ENCODE measurements at regions not wholly inside any gene's neighbourhood (a gene's known extent, or its start where the extent isn't known, plus 50 kb on each side); places are given as distances from the start of the nearest gene placed in this dataset.

GRCh38 chr6:155964544-155964943, 508.9 kb upstream of the NOX3 start:
- H3K27ac ChIP-seq (ENCODE audit: low read depth in 2 of 2, low read length in 2 of 2), result no peak overlapping the region
- H3K9me3 ChIP-seq (ENCODE audit: control insufficient read depth in 2 of 2, low read length in 2 of 2), result no peaks in the 10 kb centered on the region
- no peaks in the 10 kb centered on the region for H3K36me3 ChIP-seq (ENCODE audit: control insufficient read depth in 2 of 2, insufficient read depth in 2 of 2, low read length in 2 of 2)
- H3K9ac ChIP-seq (ENCODE audit: low read depth in 1 of 2, low read length in 2 of 2), result no peak overlapping the region
- no peak overlapping the region for H3K4me3 ChIP-seq (ENCODE audit: low read length in 2 of 2)
- H3K4me1 ChIP-seq (ENCODE audit: control insufficient read depth in 2 of 2, insufficient read depth in 2 of 2, low read length in 2 of 2), result peaks cover 6 to 8% of the 10 kb centered on the region in 2 donors
- no peaks in the 10 kb centered on the region for H3K27me3 ChIP-seq (ENCODE audit: control insufficient read depth in 2 of 2, insufficient read depth in 2 of 2, low read length in 2 of 2)

DNA sequence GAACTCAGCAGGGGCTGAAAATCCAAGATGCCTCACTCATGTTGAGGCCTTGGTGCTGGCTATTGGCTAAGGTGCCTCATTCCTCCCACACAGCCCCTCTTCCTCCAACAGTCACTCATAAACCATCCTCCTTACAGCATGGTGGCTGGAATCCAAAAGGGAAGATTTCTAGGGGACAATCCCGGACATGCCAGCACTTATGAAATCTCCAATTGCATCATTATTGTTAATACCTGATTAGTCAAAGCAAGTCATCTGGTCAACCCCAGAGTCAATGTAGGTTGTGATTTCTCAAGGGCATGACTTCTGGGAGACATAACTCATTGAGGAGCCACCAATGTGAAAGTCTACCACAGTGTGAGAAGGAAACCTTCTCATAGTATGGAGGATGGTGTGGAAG, 506.6 kb upstream of the NOX3 start:
- Histone ChIP-seq H3K9me3 (ENCODE audit: control insufficient read depth in 2 of 2, low read length in 2 of 2) (no peaks in the 10 kb centered on the region), H3K9ac (ENCODE audit: low read depth in 1 of 2, low read length in 2 of 2) (no peak overlapping the region), H3K36me3 (ENCODE audit: control insufficient read depth in 2 of 2, insufficient read depth in 2 of 2, low read length in 2 of 2) (no peaks in the 10 kb centered on the region), H3K27ac (ENCODE audit: low read depth in 2 of 2, low read length in 2 of 2) (no peak overlapping the region), H3K27me3 (ENCODE audit: control insufficient read depth in 2 of 2, insufficient read depth in 2 of 2, low read length in 2 of 2) (no peaks in the 10 kb centered on the region), H3K4me3 (ENCODE audit: low read length in 2 of 2) (no peak overlapping the region), H3K4me1 (ENCODE audit: control insufficient read depth in 2 of 2, insufficient read depth in 2 of 2, low read length in 2 of 2) (peaks cover 6 to 14% of the 10 kb centered on the region in 2 donors)

- peak overlapping the region in 1 of 2 donors; percentile 29 for H3K4me3 ChIP-seq (ENCODE audit: low read length in 2 of 2)
- peaks cover 6 to 14% of the 10 kb centered on the region in 2 donors for H3K4me1 ChIP-seq (ENCODE audit: control insufficient read depth in 2 of 2, insufficient read depth in 2 of 2, low read length in 2 of 2)
- no peaks in the 10 kb centered on the region for H3K36me3 ChIP-seq (ENCODE audit: control insufficient read depth in 2 of 2, insufficient read depth in 2 of 2, low read length in 2 of 2)
- no peak overlapping the region for H3K9ac ChIP-seq (ENCODE audit: low read depth in 1 of 2, low read length in 2 of 2)
- H3K27ac ChIP-seq (ENCODE audit: low read depth in 2 of 2, low read length in 2 of 2), result no peak overlapping the region
- no peaks in the 10 kb centered on the region for H3K9me3 ChIP-seq (ENCODE audit: control insufficient read depth in 2 of 2, low read length in 2 of 2)
- no peaks in the 10 kb centered on the region for H3K27me3 ChIP-seq (ENCODE audit: control insufficient read depth in 2 of 2, insufficient read depth in 2 of 2, low read length in 2 of 2)
Observed at GRCh38 chr6:155959898-155960495, 504.4 kb upstream of the NOX3 start.

DNA sequence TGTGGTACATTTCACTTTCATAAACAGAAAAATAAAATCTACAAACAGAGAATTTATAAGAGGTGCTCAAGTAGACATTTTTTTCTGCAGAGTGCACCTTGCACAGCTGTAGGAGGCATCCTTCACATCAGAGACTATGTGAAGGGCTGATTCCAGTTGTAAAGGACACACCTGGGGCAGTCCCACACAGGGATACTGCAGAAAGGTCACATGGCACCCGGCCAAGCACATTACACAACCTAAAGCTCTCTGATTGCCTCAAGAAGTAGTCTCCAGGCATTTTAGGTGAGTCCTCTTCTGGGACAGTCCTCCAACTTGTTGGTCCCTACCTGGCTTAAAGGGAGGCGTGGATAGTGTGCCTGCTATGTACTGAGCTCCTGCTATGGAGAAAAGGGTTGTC, 502.9 kb upstream of the NOX3 start:
- H3K4me3 ChIP-seq (ENCODE audit: low read length in 2 of 2), result no peak overlapping the region
- H3K27ac ChIP-seq (ENCODE audit: low read depth in 2 of 2, low read length in 2 of 2), result no peak overlapping the region
- no peaks in the 10 kb centered on the region for H3K36me3 ChIP-seq (ENCODE audit: control insufficient read depth in 2 of 2, insufficient read depth in 2 of 2, low read length in 2 of 2)
- no peak overlapping the region for H3K9ac ChIP-seq (ENCODE audit: low read depth in 1 of 2, low read length in 2 of 2)
- no peaks in the 10 kb centered on the region for H3K9me3 ChIP-seq (ENCODE audit: control insufficient read depth in 2 of 2, low read length in 2 of 2)
- no peaks in the 10 kb centered on the region for H3K27me3 ChIP-seq (ENCODE audit: control insufficient read depth in 2 of 2, insufficient read depth in 2 of 2, low read length in 2 of 2)
- peaks cover 6 to 14% of the 10 kb centered on the region in 2 donors for H3K4me1 ChIP-seq (ENCODE audit: control insufficient read depth in 2 of 2, insufficient read depth in 2 of 2, low read length in 2 of 2)

DNA sequence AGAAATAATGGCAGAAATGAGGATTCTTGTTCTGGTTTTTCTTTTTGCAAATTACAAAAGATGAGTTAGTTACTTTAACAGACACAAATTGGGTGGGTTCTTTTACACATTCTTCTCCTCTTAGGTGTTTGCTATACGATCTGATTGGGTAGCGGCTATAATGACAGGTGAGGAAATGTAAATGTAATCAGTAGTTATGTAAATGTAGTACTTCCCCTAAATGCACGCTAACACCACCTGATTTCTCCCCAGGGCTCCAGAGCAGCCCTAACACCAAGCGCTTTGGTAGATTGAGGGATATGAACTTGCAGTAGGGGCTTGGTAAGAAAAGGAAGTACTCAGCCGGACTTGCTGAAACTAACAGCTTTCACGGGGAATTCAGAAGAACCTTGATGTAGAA, 499.4 kb upstream of the NOX3 start:
- H3K27ac ChIP-seq (ENCODE audit: low read depth in 2 of 2, low read length in 2 of 2), result no peak overlapping the region
- no peak overlapping the region for H3K9ac ChIP-seq (ENCODE audit: low read depth in 1 of 2, low read length in 2 of 2)
- H3K4me3 ChIP-seq (ENCODE audit: low read length in 2 of 2), result no peak overlapping the region
- no peaks in the 10 kb centered on the region for H3K9me3 ChIP-seq (ENCODE audit: control insufficient read depth in 2 of 2, low read length in 2 of 2)
- H3K27me3 ChIP-seq (ENCODE audit: control insufficient read depth in 2 of 2, insufficient read depth in 2 of 2, low read length in 2 of 2), result no peaks in the 10 kb centered on the region
- peaks cover 3 to 11% of the 10 kb centered on the region in 2 donors for H3K4me1 ChIP-seq (ENCODE audit: control insufficient read depth in 2 of 2, insufficient read depth in 2 of 2, low read length in 2 of 2)
- H3K36me3 ChIP-seq (ENCODE audit: control insufficient read depth in 2 of 2, insufficient read depth in 2 of 2, low read length in 2 of 2), result no peaks in the 10 kb centered on the region

DNA sequence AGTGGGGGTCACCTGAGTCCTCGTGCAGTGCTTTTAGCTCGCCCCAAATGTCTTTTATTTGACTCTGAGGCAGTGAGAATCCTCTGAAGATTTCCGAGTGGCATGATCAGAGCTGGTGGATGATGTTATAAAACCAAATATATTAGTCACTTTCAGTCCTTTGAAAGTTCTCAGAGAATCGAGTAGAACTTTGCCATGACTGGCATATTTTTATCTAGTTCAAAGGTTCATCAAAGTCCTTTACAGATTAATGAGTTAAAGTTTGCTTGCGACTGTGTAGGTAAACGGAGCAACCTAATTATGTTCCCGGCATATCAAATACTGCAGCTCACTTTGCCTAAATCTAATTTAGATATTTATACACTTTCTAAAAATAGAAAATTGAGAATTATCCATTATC, 498.5 kb upstream of the NOX3 start:
- no peaks in the 10 kb centered on the region for H3K9me3 ChIP-seq (ENCODE audit: control insufficient read depth in 2 of 2, low read length in 2 of 2)
- H3K27me3 ChIP-seq (ENCODE audit: control insufficient read depth in 2 of 2, insufficient read depth in 2 of 2, low read length in 2 of 2), result no peaks in the 10 kb centered on the region
- no peak overlapping the region for H3K9ac ChIP-seq (ENCODE audit: low read depth in 1 of 2, low read length in 2 of 2)
- H3K36me3 ChIP-seq (ENCODE audit: control insufficient read depth in 2 of 2, insufficient read depth in 2 of 2, low read length in 2 of 2), result no peaks in the 10 kb centered on the region
- no peak overlapping the region for H3K4me3 ChIP-seq (ENCODE audit: low read length in 2 of 2)
- H3K27ac ChIP-seq (ENCODE audit: low read depth in 2 of 2, low read length in 2 of 2), result no peak overlapping the region
- H3K4me1 ChIP-seq (ENCODE audit: control insufficient read depth in 2 of 2, insufficient read depth in 2 of 2, low read length in 2 of 2), result peaks cover 0 to 5% of the 10 kb centered on the region in 2 donors

DNA sequence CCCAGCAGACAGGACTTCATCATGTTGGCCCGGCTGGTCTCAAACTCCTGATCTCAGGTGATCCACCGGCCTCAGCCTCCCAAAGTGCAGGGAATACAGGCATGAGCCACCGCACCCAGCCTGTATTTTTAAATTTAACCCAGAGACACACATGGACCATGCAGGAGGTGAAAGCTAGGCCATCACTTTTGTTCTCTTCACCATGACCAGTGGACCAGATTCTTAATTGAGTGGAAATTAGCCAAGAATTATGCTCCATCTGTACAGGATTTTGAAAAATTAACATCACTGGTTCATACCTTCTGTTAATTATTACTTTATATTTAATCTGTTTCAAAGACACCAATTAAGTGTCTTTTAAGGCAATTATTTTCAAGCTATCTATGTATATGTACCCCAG, 493.6 kb upstream of the NOX3 start:
- Histone ChIP-seq H3K27ac (ENCODE audit: low read depth in 2 of 2, low read length in 2 of 2) (no peak overlapping the region), H3K27me3 (ENCODE audit: control insufficient read depth in 2 of 2, insufficient read depth in 2 of 2, low read length in 2 of 2) (no peaks in the 10 kb centered on the region)

DNA sequence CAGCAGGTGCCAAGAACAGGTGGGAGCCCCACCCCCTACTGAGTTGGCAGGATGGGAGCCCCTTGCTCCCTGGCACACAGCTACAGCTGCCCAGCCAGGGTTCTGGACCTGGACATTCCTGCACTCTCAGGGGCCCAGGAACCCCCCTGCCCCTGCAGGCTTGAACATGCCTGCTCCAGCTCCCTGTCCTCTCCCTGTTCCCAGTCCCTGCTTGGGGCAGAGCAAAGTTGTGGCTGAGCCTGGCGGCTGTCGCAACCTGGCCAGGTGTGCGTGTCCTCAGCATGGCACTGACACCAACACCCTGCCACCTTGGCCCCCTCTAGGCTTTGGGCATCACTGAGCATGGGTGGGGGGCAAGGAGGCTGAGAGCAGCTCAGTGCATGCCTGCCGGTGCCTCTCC, 491.2 kb upstream of the NOX3 start:
- peaks cover 0 to 6% of the 10 kb centered on the region in 2 donors for H3K9me3 ChIP-seq (ENCODE audit: control insufficient read depth in 2 of 2, low read length in 2 of 2)
- no peaks in the 10 kb centered on the region for H3K4me1 ChIP-seq (ENCODE audit: control insufficient read depth in 2 of 2, insufficient read depth in 2 of 2, low read length in 2 of 2)
- no peaks in the 10 kb centered on the region for H3K27me3 ChIP-seq (ENCODE audit: control insufficient read depth in 2 of 2, insufficient read depth in 2 of 2, low read length in 2 of 2)
- no peak overlapping the region for H3K9ac ChIP-seq (ENCODE audit: low read depth in 1 of 2, low read length in 2 of 2)
- no peak overlapping the region for H3K27ac ChIP-seq (ENCODE audit: low read depth in 2 of 2, low read length in 2 of 2)
- H3K4me3 ChIP-seq (ENCODE audit: low read length in 2 of 2), result no peak overlapping the region
- no peaks in the 10 kb centered on the region for H3K36me3 ChIP-seq (ENCODE audit: control insufficient read depth in 2 of 2, insufficient read depth in 2 of 2, low read length in 2 of 2)

More for the DNA sequence above, 493.6 kb upstream of the NOX3 start:
- Histone ChIP-seq H3K36me3 (ENCODE audit: control insufficient read depth in 2 of 2, insufficient read depth in 2 of 2, low read length in 2 of 2) (no peaks in the 10 kb centered on the region), H3K4me3 (ENCODE audit: low read length in 2 of 2) (no peak overlapping the region), H3K9ac (ENCODE audit: low read depth in 1 of 2, low read length in 2 of 2) (no peak overlapping the region), H3K9me3 (ENCODE audit: control insufficient read depth in 2 of 2, low read length in 2 of 2) (peaks cover 0 to 6% of the 10 kb centered on the region in 2 donors), H3K4me1 (ENCODE audit: control insufficient read depth in 2 of 2, insufficient read depth in 2 of 2, low read length in 2 of 2) (no peaks in the 10 kb centered on the region)

DNA sequence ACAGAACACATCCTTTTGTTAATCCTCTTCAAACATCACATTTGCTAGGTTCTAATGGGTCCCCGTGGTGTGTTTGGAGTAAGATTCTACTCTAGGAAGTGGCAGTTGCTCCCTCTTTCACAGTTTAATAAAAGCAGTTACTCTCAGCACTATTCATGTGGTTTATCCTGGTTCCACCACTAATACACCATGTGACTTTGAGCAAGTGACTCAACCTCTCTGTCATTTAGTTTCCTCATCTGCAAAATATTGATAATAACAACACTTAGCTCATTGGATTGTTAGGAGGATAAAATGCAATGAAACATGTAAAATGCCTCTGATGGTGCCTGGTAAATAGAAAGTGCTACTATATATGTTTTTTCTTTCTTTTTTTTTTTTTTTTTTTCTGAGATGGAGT, 488.0 kb upstream of the NOX3 start:
- Histone ChIP-seq H3K4me3 (ENCODE audit: low read length in 2 of 2) (no peak overlapping the region), H3K27ac (ENCODE audit: low read depth in 2 of 2, low read length in 2 of 2) (no peak overlapping the region), H3K27me3 (ENCODE audit: control insufficient read depth in 2 of 2, insufficient read depth in 2 of 2, low read length in 2 of 2) (no peaks in the 10 kb centered on the region), H3K9ac (ENCODE audit: low read depth in 1 of 2, low read length in 2 of 2) (no peak overlapping the region), H3K4me1 (ENCODE audit: control insufficient read depth in 2 of 2, insufficient read depth in 2 of 2, low read length in 2 of 2) (no peaks in the 10 kb centered on the region), H3K36me3 (ENCODE audit: control insufficient read depth in 2 of 2, insufficient read depth in 2 of 2, low read length in 2 of 2) (no peaks in the 10 kb centered on the region), H3K9me3 (ENCODE audit: control insufficient read depth in 2 of 2, low read length in 2 of 2) (peaks cover 0 to 6% of the 10 kb centered on the region in 2 donors)

GRCh38 chr6:155939253-155939652, 483.6 kb upstream of the NOX3 start:
- no peak overlapping the region for H3K27ac ChIP-seq (ENCODE audit: low read depth in 2 of 2, low read length in 2 of 2)
- H3K9me3 ChIP-seq (ENCODE audit: control insufficient read depth in 2 of 2, low read length in 2 of 2), result no peaks in the 10 kb centered on the region
- no peaks in the 10 kb centered on the region for H3K4me1 ChIP-seq (ENCODE audit: control insufficient read depth in 2 of 2, insufficient read depth in 2 of 2, low read length in 2 of 2)
- H3K9ac ChIP-seq (ENCODE audit: low read depth in 1 of 2, low read length in 2 of 2), result no peak overlapping the region
- H3K4me3 ChIP-seq (ENCODE audit: low read length in 2 of 2), result no peak overlapping the region
- H3K36me3 ChIP-seq (ENCODE audit: control insufficient read depth in 2 of 2, insufficient read depth in 2 of 2, low read length in 2 of 2), result no peaks in the 10 kb centered on the region
- no peaks in the 10 kb centered on the region for H3K27me3 ChIP-seq (ENCODE audit: control insufficient read depth in 2 of 2, insufficient read depth in 2 of 2, low read length in 2 of 2)

DNA sequence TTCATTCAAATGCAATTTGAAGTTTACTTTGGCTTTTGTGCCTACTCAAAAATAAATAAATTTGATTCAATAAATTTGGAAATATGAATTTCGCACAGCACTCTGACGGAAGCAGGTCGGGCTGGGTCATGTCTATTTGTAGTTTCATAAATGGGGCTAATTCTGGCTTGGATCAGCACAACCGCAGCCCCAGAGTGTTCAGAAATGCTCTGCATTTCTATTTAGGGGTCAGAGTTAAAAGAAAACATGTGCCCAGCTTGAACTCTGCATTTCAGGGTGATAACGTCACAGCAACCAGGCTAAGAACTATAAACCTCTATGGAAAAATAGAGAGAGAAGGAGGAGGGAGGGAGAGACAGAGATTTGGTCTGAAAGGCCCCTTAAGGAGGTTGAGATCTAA, 480.9 kb upstream of the NOX3 start:
- no peaks in the 10 kb centered on the region for H3K36me3 ChIP-seq (ENCODE audit: control insufficient read depth in 2 of 2, insufficient read depth in 2 of 2, low read length in 2 of 2)
- no peak overlapping the region for H3K27ac ChIP-seq (ENCODE audit: low read depth in 2 of 2, low read length in 2 of 2)
- no peak overlapping the region for H3K9ac ChIP-seq (ENCODE audit: low read depth in 1 of 2, low read length in 2 of 2)
- no peak overlapping the region for H3K4me3 ChIP-seq (ENCODE audit: low read length in 2 of 2)
- no peaks in the 10 kb centered on the region for H3K27me3 ChIP-seq (ENCODE audit: control insufficient read depth in 2 of 2, insufficient read depth in 2 of 2, low read length in 2 of 2)
- H3K4me1 ChIP-seq (ENCODE audit: control insufficient read depth in 2 of 2, insufficient read depth in 2 of 2, low read length in 2 of 2), result no peaks in the 10 kb centered on the region
- peaks cover 0 to 3% of the 10 kb centered on the region in 2 donors for H3K9me3 ChIP-seq (ENCODE audit: control insufficient read depth in 2 of 2, low read length in 2 of 2)

All from mucosa of rectum (tissue), 2 donors.